Fibroblast of villous mesenchyme (primary cell): ENCODE measurements at regions not wholly inside any gene's neighbourhood (a gene's known extent, or its start where the extent isn't known, plus 50 kb on each side); places are given as distances from the start of the nearest gene placed in this dataset.

Experiments
- DNase-seq: peaks from one replicate; pipeline ENCODE4 v3.0.0-alpha.2; 2010; ENCODE audit warnings: low read depth
- H3K4me3 ChIP-seq: 2 replicates; pipeline ENCODE4 v1.5.1; 2011; ENCODE audit warnings: low read depth, mild to moderate bottlenecking, low read length
- TF ChIP-seq, protein P1 (sequence below): IDR thresholded peaks from 2 replicates; pipeline ENCODE4 v1.5.1; 2012; ENCODE audit warnings: low read depth, mild to moderate bottlenecking, low read length; ENCODE audit not compliant: insufficient read depth

DNA sequence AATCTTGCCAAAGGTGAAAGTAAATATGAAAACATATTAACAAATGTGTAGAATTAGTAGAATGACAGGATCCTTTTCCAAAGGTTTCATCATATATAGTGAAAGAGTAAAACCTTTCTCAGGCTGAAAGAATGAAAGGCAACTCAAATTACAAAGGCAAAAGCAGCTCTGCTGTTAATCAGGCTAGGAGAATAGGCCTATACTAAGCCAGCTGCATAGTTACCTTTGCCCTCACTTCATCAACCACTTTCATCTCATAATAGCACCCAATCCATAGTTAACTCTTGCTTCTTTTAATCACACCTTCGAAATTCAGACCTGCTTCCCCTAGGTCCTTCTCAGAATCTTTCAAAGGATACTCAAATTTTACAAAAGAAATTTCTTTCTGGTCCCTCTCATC lies 1167.6 kb upstream of the ATXN8OS start:
- DNase-seq: no peak
- TF ChIP-seq, protein P1, sequence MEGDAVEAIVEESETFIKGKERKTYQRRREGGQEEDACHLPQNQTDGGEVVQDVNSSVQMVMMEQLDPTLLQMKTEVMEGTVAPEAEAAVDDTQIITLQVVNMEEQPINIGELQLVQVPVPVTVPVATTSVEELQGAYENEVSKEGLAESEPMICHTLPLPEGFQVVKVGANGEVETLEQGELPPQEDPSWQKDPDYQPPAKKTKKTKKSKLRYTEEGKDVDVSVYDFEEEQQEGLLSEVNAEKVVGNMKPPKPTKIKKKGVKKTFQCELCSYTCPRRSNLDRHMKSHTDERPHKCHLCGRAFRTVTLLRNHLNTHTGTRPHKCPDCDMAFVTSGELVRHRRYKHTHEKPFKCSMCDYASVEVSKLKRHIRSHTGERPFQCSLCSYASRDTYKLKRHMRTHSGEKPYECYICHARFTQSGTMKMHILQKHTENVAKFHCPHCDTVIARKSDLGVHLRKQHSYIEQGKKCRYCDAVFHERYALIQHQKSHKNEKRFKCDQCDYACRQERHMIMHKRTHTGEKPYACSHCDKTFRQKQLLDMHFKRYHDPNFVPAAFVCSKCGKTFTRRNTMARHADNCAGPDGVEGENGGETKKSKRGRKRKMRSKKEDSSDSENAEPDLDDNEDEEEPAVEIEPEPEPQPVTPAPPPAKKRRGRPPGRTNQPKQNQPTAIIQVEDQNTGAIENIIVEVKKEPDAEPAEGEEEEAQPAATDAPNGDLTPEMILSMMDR: no peak
- no peak overlapping the region for H3K4me3 ChIP-seq

DNA sequence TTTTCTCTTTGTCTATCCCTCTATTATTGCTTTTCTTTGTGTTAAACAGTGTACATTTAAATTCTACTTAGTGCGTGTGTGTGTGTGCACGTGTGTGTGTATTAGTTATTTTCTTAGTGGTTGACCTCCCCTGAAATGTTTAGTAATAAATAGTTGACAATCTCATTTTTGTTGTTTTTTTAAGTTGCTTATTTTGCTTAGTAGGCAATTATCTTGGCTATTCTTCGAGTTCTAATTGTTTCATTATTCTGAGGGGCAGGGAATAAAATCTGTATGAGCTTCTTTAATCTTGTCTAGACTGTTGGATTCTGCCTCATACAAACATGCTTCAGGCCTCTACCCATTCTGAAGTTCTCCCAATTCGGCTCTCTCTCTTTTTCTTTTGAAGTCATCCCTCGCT lies 1169.0 kb upstream of the ATXN8OS start:
- DNase-seq: no peak
- TF ChIP-seq, protein P1: no peak
- no peak overlapping the region for H3K4me3 ChIP-seq

DNA sequence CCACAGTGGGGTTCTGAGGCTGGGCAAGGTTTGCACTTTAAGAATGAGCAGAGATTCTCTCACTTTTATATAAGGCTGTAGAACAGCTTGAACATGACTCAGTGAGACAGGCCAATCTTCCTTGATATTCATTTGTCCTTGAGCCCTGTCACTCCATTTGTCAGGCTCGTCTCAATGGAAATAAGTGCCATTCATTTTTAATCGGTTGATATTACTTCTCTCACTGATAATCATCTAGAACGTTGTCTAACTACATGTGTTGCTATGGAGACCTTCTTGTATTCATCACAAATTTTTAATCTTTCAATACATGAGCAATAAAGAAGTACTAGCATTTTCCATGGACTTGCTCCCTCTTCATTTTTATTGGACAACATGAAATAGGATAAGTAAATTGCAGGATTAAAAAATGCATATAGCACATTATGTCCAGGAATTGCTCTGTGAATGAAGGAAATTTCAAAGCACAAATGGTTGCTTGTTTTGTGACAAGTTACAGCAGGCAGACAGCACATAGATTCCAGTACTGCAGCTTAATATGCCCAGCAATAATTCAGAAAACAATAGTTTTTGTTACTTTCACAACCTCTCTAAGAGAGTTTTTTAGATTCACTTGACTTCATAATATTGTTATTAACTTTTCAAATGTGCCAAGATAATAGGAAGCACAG lies 1178.4 kb upstream of the ATXN8OS start:
- H3K4me3 ChIP-seq: no peak overlapping the region
- no peak for DNase-seq
- TF ChIP-seq, protein P1: no peak

DNA sequence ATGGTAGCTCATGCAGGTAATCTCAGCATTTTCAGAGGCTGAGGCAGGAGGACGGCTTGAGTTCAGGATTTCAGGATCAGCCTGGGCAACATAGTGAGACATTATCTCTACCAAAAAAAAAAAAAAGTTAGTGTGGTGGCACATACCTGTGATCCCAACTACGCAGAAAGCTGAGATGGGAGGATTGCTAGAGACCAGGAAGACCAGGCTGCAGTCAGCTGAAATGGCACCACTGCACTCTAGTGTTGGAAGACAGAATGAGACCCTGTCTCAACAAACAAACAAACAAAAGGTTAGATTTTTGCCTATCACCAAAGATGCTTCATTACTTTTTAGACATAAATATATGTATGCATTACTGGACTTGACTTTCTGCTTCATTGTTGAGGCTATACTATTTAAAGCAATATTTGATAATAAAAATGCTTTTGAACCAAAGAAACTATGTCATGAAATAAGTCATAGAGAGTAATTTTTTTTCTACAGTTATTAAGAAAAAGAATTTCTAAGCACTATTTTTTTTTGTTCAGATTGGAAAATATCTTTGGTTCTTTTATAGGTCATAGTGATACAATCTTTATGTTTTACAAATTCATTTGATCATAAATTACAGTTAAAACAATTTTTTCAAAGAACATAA lies 1180.1 kb upstream of the ATXN8OS start:
- TF ChIP-seq, protein P1: no peak
- no peak overlapping the region for H3K4me3 ChIP-seq
- DNase-seq: no peak

DNA sequence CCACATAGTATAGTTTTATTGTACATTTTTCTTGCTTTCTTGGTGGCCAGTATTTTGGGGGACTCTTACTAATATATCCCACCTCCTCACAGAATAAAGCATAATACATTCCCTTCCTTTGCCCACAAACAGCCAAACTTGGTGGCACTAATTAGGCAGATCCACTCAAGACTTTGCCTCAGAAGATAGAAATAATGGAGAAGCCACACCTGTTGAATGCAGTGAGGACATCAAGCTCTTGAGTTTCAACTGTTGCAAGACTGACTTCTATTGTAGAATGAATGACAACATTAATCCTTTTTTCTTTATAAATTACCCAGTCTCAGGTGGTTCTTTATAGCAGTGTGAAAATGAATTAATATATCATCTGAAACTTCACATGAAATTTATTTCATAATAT lies 1183.6 kb upstream of the ATXN8OS start:
- no peak for DNase-seq
- TF ChIP-seq, protein P1: no peak
- no peak overlapping the region for H3K4me3 ChIP-seq

DNA sequence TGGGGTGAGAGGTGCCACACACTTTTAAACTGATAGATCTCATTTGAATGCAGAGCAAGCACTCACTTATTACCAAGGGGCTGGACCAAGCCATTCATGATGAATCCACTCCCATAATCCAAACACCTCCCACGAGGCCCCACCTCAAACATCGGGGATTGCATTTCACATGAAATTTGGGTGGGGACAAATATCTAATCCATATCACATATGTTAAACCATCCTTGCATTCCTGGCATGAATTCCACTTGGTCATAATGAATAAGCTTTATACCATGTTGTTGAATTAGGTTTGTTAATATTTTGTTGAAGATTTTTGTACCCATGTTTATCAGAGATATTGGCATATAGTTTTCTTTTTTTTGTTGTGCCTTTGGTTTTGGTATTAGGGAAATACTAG lies 1198.7 kb upstream of the ATXN8OS start:
- TF ChIP-seq, protein P1: no peak
- H3K4me3 ChIP-seq: no peak overlapping the region
- no peak for DNase-seq
